Adrenal gland (tissue), 9 donors: ENCODE measurements at regions not wholly inside any gene's neighbourhood (a gene's known extent, or its start where the extent isn't known, plus 50 kb on each side); places are given as distances from the start of the nearest gene placed in this dataset.

Experiments used
- DNase-seq, 7 donors: peaks; one replicate each; pipeline ENCODE4 v3.0.0-alpha.2; 2019 to 2020
- H3K27ac ChIP-seq, 5 donors: fragments of 200-600 bp; sonication (generic) in 4 of 5; 1 replicate in 3 of 5; 2 replicates in 2 of 5; pipeline versions ENCODE4 v1.5.1 to v1.8.0; 2016 to 2020; ENCODE audit warnings: mild to moderate bottlenecking in 1 of 5
- H3K27me3 ChIP-seq: fragments of 200-600 bp; 2 replicates; pipeline ENCODE4 v1.8.0; 2021
- H3K36me3 ChIP-seq, 2 donors: fragments of 200-600 bp; replicated peaks in 1 of 2; 1 replicate in 1 of 2; 2 replicates in 1 of 2; pipeline versions ENCODE4 v1.5.1 to v1.8.0; 2018 to 2022
- H3K4me1 ChIP-seq, 2 donors: fragments of 200-600 bp; replicated peaks in 1 of 2; 1 replicate in 1 of 2; 2 replicates in 1 of 2; pipeline versions ENCODE4 v1.5.1 to v1.8.0; 2018 to 2021
- H3K4me3 ChIP-seq, 4 donors: fragments of 200-600 bp; sonication (generic) in 3 of 4; one replicate each; pipeline ENCODE4 v1.5.1; 2016 to 2018
- H3K9me3 ChIP-seq, 3 donors: fragments of 200-600 bp; sonication (generic) in 1 of 3; replicated peaks in 1 of 3; 1 replicate in 2 of 3; 2 replicates in 1 of 3; pipeline versions ENCODE4 v1.5.1 to v1.8.0; 2016 to 2021
- CTCF ChIP-seq, 6 experiments: fragments of 450-650 bp in 4 of 6; fragments of 200-600 bp in 2 of 6; sonication (generic) in 1 of 6; IDR thresholded peaks; 1 replicate in 5 of 6; 2 replicates in 1 of 6; pipeline versions ENCODE4 v1.5.1 to v1.8.0; 2016 to 2021; ENCODE audit warnings: antibody characterized with exemption in 6 of 6, mild to moderate bottlenecking in 2 of 6, moderate library complexity in 1 of 6
- POLR2A ChIP-seq, 2 donors: fragments of 450-650 bp; IDR thresholded peaks; one replicate each; pipeline ENCODE4 v1.6.1; 2017; ENCODE audit warnings: antibody characterized with exemption in 2 of 2, mild to moderate bottlenecking in 2 of 2, moderate library complexity in 1 of 2
- WGBS, 4 donors: extraction: QIAGEN DNeasy Blood & Tissue Kit in 2 of 4; methylation state at CpG; one replicate each; pipeline versions ENCODE4 v1.1.5 to v1.1.7; 2013 to 2017; 5-methylcytosine and 5-hydroxymethylcytosine counted together
- intact Hi-C, 2 donors: fragments of 100-400 bp; cut with DNase I; formaldehyde crosslinking; loops; one replicate each; pipeline versions ENCODE4 v1.14.1 to v1.15.0; 2022 to 2023
- donor health status: healthy with polysubstance abuse.
- donor health status: Bipolar disorder and iron deficiency.
- donor health status: DM: yes; HTN: yes; CAD: no.
- donor health status: DM: no; HTN: no; CAD: no.
- donor health status: DM: no; HTN: no; CAD: no.

- intact Hi-C loops, result no loop called here
- no peak overlapping the region for H3K4me3 ChIP-seq
- no peak for DNase-seq
- no peaks in the 10 kb centered on the region for H3K4me1 ChIP-seq
- H3K27ac ChIP-seq, result no peak overlapping the region
- TF ChIP-seq POLR2A (IDR thresholded peaks at IDR 0.05) (no peak), CTCF (IDR thresholded peaks at IDR 0.05) (no peak)
- no peaks in the 10 kb centered on the region for H3K27me3 ChIP-seq
- H3K36me3 ChIP-seq, result no peaks in the 10 kb centered on the region
- 53 to 78% (median 73%) methylated on average over 4 of the region's 4 CpGs for WGBS, 4 donors
- H3K9me3 ChIP-seq, result no peaks in the 10 kb centered on the region
These were observed 186.4 kb upstream of the MRPS30 start for GRCh38 chr5:44622331-44622730.

- no peaks in the 10 kb centered on the region for H3K36me3 ChIP-seq
- TF ChIP-seq POLR2A (IDR thresholded peaks at IDR 0.05) (no peak), CTCF (IDR thresholded peaks at IDR 0.05) (no peak)
- H3K4me3 ChIP-seq, result no peak overlapping the region
- no peaks in the 10 kb centered on the region for H3K4me1 ChIP-seq
- H3K27me3 ChIP-seq, result no peaks in the 10 kb centered on the region
- intact Hi-C loops, result no loop called here
- no peak overlapping the region for H3K27ac ChIP-seq
- no peak for DNase-seq
- H3K9me3 ChIP-seq, result no peaks in the 10 kb centered on the region
- WGBS, 4 donors, result 69 to 81% (median 78%) methylated on average over 3 of the region's 3 CpGs
These were observed 188.7 kb upstream of the MRPS30 start for GRCh38 chr5:44619875-44620610.

GRCh38 chr5:44614845-44615244 lies 193.9 kb upstream of the MRPS30 start:
- H3K9me3 ChIP-seq, result no peaks in the 10 kb centered on the region

GRCh38 chr5:44613936-44614335 lies 194.8 kb upstream of the MRPS30 start:
- Histone ChIP-seq H3K27ac (no peak overlapping the region), H3K9me3 (no peaks in the 10 kb centered on the region), H3K4me1 (no peaks in the 10 kb centered on the region), H3K4me3 (no peak overlapping the region), H3K36me3 (no peaks in the 10 kb centered on the region), H3K27me3 (no peaks in the 10 kb centered on the region)
- intact Hi-C loops, result no loop called here
- 76 to 86% (median 83%) methylated on average over 1 of the region's 1 CpG for WGBS, 4 donors
- TF ChIP-seq CTCF (IDR thresholded peaks at IDR 0.05), result no peak
- TF ChIP-seq POLR2A (IDR thresholded peaks at IDR 0.05), result no peak
- DNase-seq, result no peak

More at GRCh38 chr5:44614845-44615244, 193.9 kb upstream of the MRPS30 start:
- Histone ChIP-seq H3K27me3 (no peaks in the 10 kb centered on the region), H3K27ac (no peak overlapping the region), H3K4me1 (no peaks in the 10 kb centered on the region), H3K4me3 (no peak overlapping the region), H3K36me3 (no peaks in the 10 kb centered on the region)
- intact Hi-C loops, result no loop called here
- no peak for TF ChIP-seq POLR2A (IDR thresholded peaks at IDR 0.05)
- no peak for TF ChIP-seq CTCF (IDR thresholded peaks at IDR 0.05)
- DNase-seq, result no peak
- WGBS, 4 donors, result 72 to 87% (median 81%) methylated on average over 2 of the region's 2 CpGs
